Skeletal muscle tissue (tissue), 3 donors: ENCODE measurements at regions not wholly inside any gene's neighbourhood (a gene's known extent, or its start where the extent isn't known, plus 50 kb on each side); places are given as distances from the start of the nearest gene placed in this dataset.

Experiments
- H3K27ac ChIP-seq: one replicate; pipeline ENCODE4 v1.7.0; 2013; ENCODE audit warnings: mild to moderate bottlenecking, low read depth, low read length, inconsistent platforms
- H3K27me3 ChIP-seq, 3 donors: one replicate each; pipeline ENCODE4 v1.7.0; 2013; ENCODE audit warnings: low read length in 3 of 3; ENCODE audit not compliant: control insufficient read depth in 3 of 3, insufficient read depth in 3 of 3
- H3K36me3 ChIP-seq, 3 donors: one replicate each; pipeline ENCODE4 v1.7.0; 2013; ENCODE audit warnings: low read length in 3 of 3; ENCODE audit not compliant: control insufficient read depth in 3 of 3, insufficient read depth in 3 of 3
- H3K4me1 ChIP-seq, 3 donors: one replicate each; pipeline ENCODE4 v1.7.0; 2013; ENCODE audit warnings: low read length in 3 of 3, mild to moderate bottlenecking in 3 of 3; ENCODE audit not compliant: control insufficient read depth in 3 of 3, insufficient read depth in 3 of 3
- H3K4me3 ChIP-seq, 3 donors: one replicate each; pipeline ENCODE4 v1.7.0; 2013; ENCODE audit warnings: low read length in 3 of 3
- H3K9ac ChIP-seq, 3 donors: one replicate each; pipeline ENCODE4 v1.7.0; 2013; ENCODE audit warnings: low read length in 3 of 3, mild to moderate bottlenecking in 3 of 3, moderate library complexity in 2 of 3, low read depth in 1 of 3
- H3K9me3 ChIP-seq, 3 donors: one replicate each; pipeline ENCODE4 v1.7.0; 2013; ENCODE audit warnings: low read length in 3 of 3; ENCODE audit not compliant: control insufficient read depth in 3 of 3
- donor health status: Osteomylitis.

- Histone ChIP-seq H3K27ac (no peak overlapping the region), H3K4me1 (no peaks in the 10 kb centered on the region), H3K27me3 (no peaks in the 10 kb centered on the region), H3K4me3 (no peak overlapping the region), H3K9me3 (no peaks in the 10 kb centered on the region), H3K36me3 (no peaks in the 10 kb centered on the region), H3K9ac (no peak overlapping the region)
Measured at GRCh38 chr2:187125318-187125717, 276.3 kb upstream of the ZSWIM2 start.

- Histone ChIP-seq H3K36me3 (no peaks in the 10 kb centered on the region), H3K9me3 (no peaks in the 10 kb centered on the region), H3K27ac (no peak overlapping the region)
Measured at GRCh38 chr2:187124529-187124928, 275.6 kb upstream of the ZSWIM2 start.

GRCh38 chr2:187118331-187119099 lies 269.5 kb upstream of the ZSWIM2 start:
- H3K9ac ChIP-seq = no peak overlapping the region
- no peaks in the 10 kb centered on the region for H3K9me3 ChIP-seq
- H3K4me3 ChIP-seq = no peak overlapping the region
- H3K36me3 ChIP-seq = no peaks in the 10 kb centered on the region
- no peaks in the 10 kb centered on the region for H3K27me3 ChIP-seq
- no peak overlapping the region for H3K27ac ChIP-seq
- peaks cover 0 to 3% (median 0%) of the 10 kb centered on the region in 3 donors for H3K4me1 ChIP-seq

More at GRCh38 chr2:187124529-187124928, 275.6 kb upstream of the ZSWIM2 start:
- Histone ChIP-seq H3K4me3 (no peak overlapping the region), H3K4me1 (no peaks in the 10 kb centered on the region), H3K27me3 (no peaks in the 10 kb centered on the region), H3K9ac (no peak overlapping the region)

DNA sequence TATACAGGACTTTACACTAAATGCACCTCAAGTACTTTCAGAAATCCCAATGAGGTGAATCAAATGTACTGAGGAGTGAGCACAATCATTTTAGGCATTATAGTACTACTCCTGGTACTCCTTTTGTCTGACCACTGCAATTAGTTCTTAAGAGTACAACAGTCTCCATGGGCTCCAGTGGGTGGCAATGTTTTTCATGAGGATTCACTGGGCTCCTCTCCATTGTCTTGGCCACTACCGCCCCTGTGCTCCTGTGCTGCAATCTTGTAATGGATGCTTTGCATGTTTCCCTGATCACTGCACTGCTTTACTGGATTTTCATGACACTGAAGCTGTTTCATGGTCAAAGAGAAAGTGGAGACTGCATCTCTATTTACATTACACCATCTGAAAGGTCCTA lies 268.5 kb upstream of the ZSWIM2 start:
- Histone ChIP-seq H3K9ac (no peak overlapping the region), H3K9me3 (no peaks in the 10 kb centered on the region), H3K27ac (no peak overlapping the region), H3K27me3 (no peaks in the 10 kb centered on the region), H3K4me3 (no peak overlapping the region), H3K4me1 (peaks cover 0 to 3% (median 0%) of the 10 kb centered on the region in 3 donors), H3K36me3 (no peaks in the 10 kb centered on the region)

DNA sequence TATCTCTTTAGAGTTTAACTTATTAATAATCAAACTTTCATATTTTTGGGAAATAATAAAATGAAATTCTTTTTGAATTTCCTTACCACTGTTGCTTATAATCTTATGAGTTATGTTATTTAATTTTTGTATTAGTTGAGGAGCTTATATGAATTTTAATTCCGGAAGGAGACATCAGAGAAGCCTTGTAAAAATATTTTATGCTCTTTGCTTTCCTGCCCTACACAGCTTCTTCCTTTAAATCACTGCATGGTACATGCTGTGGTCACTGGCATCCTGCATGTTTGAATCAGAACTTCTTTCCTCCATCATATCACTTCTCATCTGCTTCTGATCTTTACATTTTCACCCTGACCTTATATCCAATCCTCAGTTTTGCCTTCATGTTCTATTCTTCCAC lies 266.7 kb upstream of the ZSWIM2 start:
- no peaks in the 10 kb centered on the region for H3K9me3 ChIP-seq
- H3K4me3 ChIP-seq = no peak overlapping the region
- no peaks in the 10 kb centered on the region for H3K36me3 ChIP-seq
- H3K27ac ChIP-seq = no peak overlapping the region
- H3K27me3 ChIP-seq = no peaks in the 10 kb centered on the region
- H3K4me1 ChIP-seq = peaks cover 0 to 3% (median 0%) of the 10 kb centered on the region in 3 donors
- H3K9ac ChIP-seq = no peak overlapping the region

DNA sequence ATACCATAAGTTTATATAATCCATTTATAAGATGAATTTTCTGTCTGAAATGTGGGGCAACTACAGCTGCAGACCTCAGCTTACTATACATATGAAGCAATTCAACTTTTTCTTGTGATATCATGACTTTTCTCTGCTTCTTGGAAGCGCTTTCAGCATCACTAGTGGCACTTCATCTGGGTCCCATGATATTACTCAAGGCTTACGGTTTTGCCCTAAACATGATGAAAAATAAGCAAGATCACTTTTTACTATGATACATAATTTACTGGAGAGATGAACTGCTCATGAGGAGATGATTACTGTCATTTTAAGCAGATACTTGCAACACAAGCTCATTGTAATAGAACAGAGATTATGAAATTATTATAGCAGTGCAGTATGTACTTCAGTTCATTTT lies 258.0 kb upstream of the ZSWIM2 start:
- Histone ChIP-seq H3K36me3 (no peaks in the 10 kb centered on the region), H3K27ac (no peak overlapping the region), H3K9me3 (no peaks in the 10 kb centered on the region), H3K27me3 (no peaks in the 10 kb centered on the region), H3K9ac (no peak overlapping the region), H3K4me1 (peaks cover 0 to 4% (median 0%) of the 10 kb centered on the region in 3 donors), H3K4me3 (no peak overlapping the region)

- H3K36me3 ChIP-seq = no peaks in the 10 kb centered on the region
- no peak overlapping the region for H3K27ac ChIP-seq
- no peaks in the 10 kb centered on the region for H3K9me3 ChIP-seq
- H3K4me1 ChIP-seq = peaks cover 0 to 4% (median 0%) of the 10 kb centered on the region in 3 donors
- H3K4me3 ChIP-seq = no peak overlapping the region
- H3K27me3 ChIP-seq = no peaks in the 10 kb centered on the region
- H3K9ac ChIP-seq = no peak overlapping the region
Measured at GRCh38 chr2:187105218-187105617, 256.2 kb upstream of the ZSWIM2 start.

- Histone ChIP-seq H3K4me1 (peaks cover 0 to 4% (median 0%) of the 10 kb centered on the region in 3 donors), H3K4me3 (no peak overlapping the region), H3K36me3 (no peaks in the 10 kb centered on the region), H3K27me3 (no peaks in the 10 kb centered on the region), H3K27ac (no peak overlapping the region), H3K9ac (no peak overlapping the region), H3K9me3 (no peaks in the 10 kb centered on the region)
Measured at GRCh38 chr2:187102381-187102780, 253.4 kb upstream of the ZSWIM2 start.

DNA sequence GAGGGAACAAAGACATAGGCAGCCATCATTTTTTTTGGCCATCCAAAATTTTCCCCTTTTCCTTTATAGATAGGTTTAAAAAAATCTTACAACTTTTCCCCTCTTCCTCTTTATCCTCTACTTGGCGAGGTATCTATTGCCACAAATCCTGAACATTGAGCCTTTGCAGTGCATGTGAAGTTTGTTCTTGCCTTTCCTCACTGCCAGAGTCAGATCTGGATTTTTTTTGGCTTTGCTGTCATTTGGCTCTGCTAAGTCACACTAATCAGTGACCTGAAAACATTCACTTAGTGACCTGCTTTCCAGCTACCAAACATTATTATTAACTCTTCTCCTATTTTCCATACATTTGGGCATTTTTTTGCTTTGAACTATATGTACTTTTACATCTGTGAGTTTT lies 249.2 kb upstream of the ZSWIM2 start:
- Histone ChIP-seq H3K27me3 (no peaks in the 10 kb centered on the region), H3K4me3 (no peak overlapping the region), H3K9ac (no peak overlapping the region), H3K4me1 (no peaks in the 10 kb centered on the region), H3K36me3 (no peaks in the 10 kb centered on the region), H3K27ac (no peak overlapping the region), H3K9me3 (no peaks in the 10 kb centered on the region)

- no peaks in the 10 kb centered on the region for H3K4me1 ChIP-seq
- no peaks in the 10 kb centered on the region for H3K27me3 ChIP-seq
- H3K4me3 ChIP-seq = no peak overlapping the region
- no peaks in the 10 kb centered on the region for H3K36me3 ChIP-seq
- H3K9ac ChIP-seq = no peak overlapping the region
- no peak overlapping the region for H3K27ac ChIP-seq
- no peaks in the 10 kb centered on the region for H3K9me3 ChIP-seq
Measured at GRCh38 chr2:187093771-187094412, 244.9 kb upstream of the ZSWIM2 start.
